HEK293 (cell line): ENCODE measurements at regions not wholly inside any gene's neighbourhood (a gene's known extent, or its start where the extent isn't known, plus 50 kb on each side); places are given as distances from the start of the nearest gene placed in this dataset.

ENCODE experiments used
- CTCF ChIA-PET: fragments of 350-600 bp; formaldehyde crosslinking; extraction: SDS; loops from one replicate; lab custom pipeline; 2021; ENCODE audit warnings: antibody characterized with exemption; lab: Yijun Ruan, JAX
- POLR2A ChIA-PET: fragments of 300-600 bp; formaldehyde crosslinking; extraction: SDS; loops from one replicate; lab custom pipeline; 2020; ENCODE audit warnings: antibody characterized with exemption, inconsistent platforms; lab: Yijun Ruan, JAX
- H3K27ac ChIP-seq: fragments of 200-500 bp; sonication (Bioruptor generic); 2 replicates; pipeline ENCODE4 v1.5.1; 2014; ENCODE audit warnings: low read depth, low read length, control low read depth, inconsistent platforms; ENCODE audit errors: extremely low read depth
- H3K36me3 ChIP-seq, 2 experiments: fragments of 200-500 bp in 1 of 2; sonication (Bioruptor generic) in 1 of 2; 1 replicate in 1 of 2; 2 replicates in 1 of 2; pipeline ENCODE4 v1.5.1; 2014 to 2017; ENCODE audit warnings: inconsistent platforms in 2 of 2, low read length in 2 of 2; ENCODE audit not compliant: control insufficient read depth in 2 of 2, insufficient read depth in 1 of 2
- H3K4me1 ChIP-seq: fragments of 200-500 bp; sonication (Bioruptor generic); 2 replicates; pipeline ENCODE4 v1.5.1; 2014; ENCODE audit warnings: mild to moderate bottlenecking, low read length, inconsistent platforms; ENCODE audit not compliant: control insufficient read depth, insufficient read depth
- H3K4me3 ChIP-seq: 2 replicates; pipeline ENCODE4 v1.5.1; 2011; ENCODE audit warnings: low read depth, mild to moderate bottlenecking, control low read depth, low read length, moderate library complexity
- H3K9me3 ChIP-seq: fragments of 200-500 bp; sonication (Bioruptor generic); 2 replicates; pipeline ENCODE4 v1.5.1; 2014; ENCODE audit warnings: low read depth, low read length, inconsistent platforms; ENCODE audit not compliant: control insufficient read depth, insufficient read depth
- BCL11A ChIP-seq: fragments of 450-650 bp; formaldehyde crosslinking; IDR thresholded peaks from 2 replicates; pipeline ENCODE4 v1.5.1; 2016; ENCODE audit warnings: low read depth, missing biosample characterization, missing genetic modification characterization
- EGR2 ChIP-seq: fragments of 450-650 bp; formaldehyde crosslinking; IDR thresholded peaks from 2 replicates; pipeline ENCODE4 v1.5.1; 2016; ENCODE audit warnings: low read depth, missing biosample characterization, missing genetic modification characterization
- HOXD13 ChIP-seq: sonication (generic); formaldehyde crosslinking; IDR thresholded peaks from 2 replicates; pipeline ENCODE4 v1.8.0; 2022; ENCODE audit warnings: missing genetic modification reagents, borderline replicate concordance
- KLF10 ChIP-seq: fragments of 450-650 bp; IDR thresholded peaks from 2 replicates; pipeline ENCODE4 v1.5.1; 2018; ENCODE audit warnings: missing biosample characterization, mild to moderate bottlenecking, missing genetic modification characterization
- SALL2 ChIP-seq: fragments of 450-650 bp; formaldehyde crosslinking; IDR thresholded peaks from 2 replicates; pipeline ENCODE4 v1.5.0; 2017; ENCODE audit warnings: missing biosample characterization, mild to moderate bottlenecking, missing genetic modification characterization, borderline replicate concordance
- SETDB1 ChIP-seq: IDR thresholded peaks from one replicate; pipeline ENCODE4 v1.6.1; 2017; ENCODE audit warnings: mild to moderate bottlenecking, low read length, moderate library complexity, mixed read lengths; ENCODE audit not compliant: insufficient read length
- ZFP3 ChIP-seq: fragments of 450-650 bp; formaldehyde crosslinking; IDR thresholded peaks from 2 replicates; pipeline ENCODE4 v1.5.1; 2016; ENCODE audit warnings: low read depth, missing biosample characterization, missing genetic modification characterization
- ZNF138 ChIP-seq: fragments of 450-650 bp; formaldehyde crosslinking; IDR thresholded peaks from 2 replicates; pipeline ENCODE4 v1.5.1; 2016; ENCODE audit warnings: missing biosample characterization, missing genetic modification characterization, borderline replicate concordance
- ZNF169 ChIP-seq: fragments of 450-650 bp; formaldehyde crosslinking; IDR thresholded peaks from 2 replicates; pipeline ENCODE4 v1.5.1; 2016; ENCODE audit warnings: missing biosample characterization, missing genetic modification characterization
- ZNF2 ChIP-seq: fragments of 450-650 bp; formaldehyde crosslinking; IDR thresholded peaks from 2 replicates; pipeline ENCODE4 v1.5.1; 2016; ENCODE audit warnings: missing biosample characterization, missing genetic modification characterization
- ZNF514 ChIP-seq: fragments of 450-650 bp; formaldehyde crosslinking; IDR thresholded peaks from 2 replicates; pipeline ENCODE4 v1.5.1; 2016; ENCODE audit warnings: missing biosample characterization, missing genetic modification characterization
- ZNF791 ChIP-seq: fragments of 450-650 bp; formaldehyde crosslinking; IDR thresholded peaks from 2 replicates; pipeline ENCODE4 v1.5.1; 2016; ENCODE audit warnings: missing biosample characterization, missing genetic modification characterization
- TF ChIP-seq, protein P1 (sequence below): fragments of 450-650 bp; formaldehyde crosslinking; conservative IDR thresholded peaks from 2 replicates; pipeline ENCODE4 v1.5.1; 2016; ENCODE audit warnings: low read depth, missing biosample characterization, missing genetic modification characterization
- TF ChIP-seq, protein P2 (sequence below): fragments of 450-650 bp; formaldehyde crosslinking; IDR thresholded peaks from 2 replicates; pipeline ENCODE4 v1.5.1; 2017; ENCODE audit warnings: missing biosample characterization, missing genetic modification characterization
- TF ChIP-seq, protein P3 (sequence below): fragments of 450-650 bp; formaldehyde crosslinking; IDR thresholded peaks from 2 replicates; pipeline ENCODE4 v1.5.1; 2017; ENCODE audit warnings: missing biosample characterization, missing genetic modification characterization
- TF ChIP-seq, protein P4 (sequence below): fragments of 450-650 bp; formaldehyde crosslinking; IDR thresholded peaks from 2 replicates; pipeline ENCODE4 v1.5.1; 2016; ENCODE audit warnings: missing biosample characterization, missing genetic modification characterization
- TF ChIP-seq, protein P5 (sequence below): fragments of 450-650 bp; formaldehyde crosslinking; IDR thresholded peaks from 2 replicates; pipeline ENCODE4 v1.5.1; 2016; ENCODE audit warnings: missing biosample characterization, missing genetic modification characterization, borderline replicate concordance
- TF ChIP-seq, protein P6 (sequence below): fragments of 450-650 bp; formaldehyde crosslinking; IDR thresholded peaks from 2 replicates; pipeline ENCODE4 v1.5.1; 2016; ENCODE audit warnings: missing biosample characterization, missing genetic modification characterization
- TF ChIP-seq, protein P7 (sequence below): fragments of 450-650 bp; IDR thresholded peaks from 2 replicates; pipeline ENCODE4 v1.5.1; 2018; ENCODE audit warnings: missing biosample characterization, missing genetic modification characterization
- TF ChIP-seq, protein P8 (sequence below): fragments of 450-650 bp; formaldehyde crosslinking; IDR thresholded peaks from 2 replicates; pipeline ENCODE4 v1.5.1; 2017; ENCODE audit warnings: missing biosample characterization, missing genetic modification characterization

DNA sequence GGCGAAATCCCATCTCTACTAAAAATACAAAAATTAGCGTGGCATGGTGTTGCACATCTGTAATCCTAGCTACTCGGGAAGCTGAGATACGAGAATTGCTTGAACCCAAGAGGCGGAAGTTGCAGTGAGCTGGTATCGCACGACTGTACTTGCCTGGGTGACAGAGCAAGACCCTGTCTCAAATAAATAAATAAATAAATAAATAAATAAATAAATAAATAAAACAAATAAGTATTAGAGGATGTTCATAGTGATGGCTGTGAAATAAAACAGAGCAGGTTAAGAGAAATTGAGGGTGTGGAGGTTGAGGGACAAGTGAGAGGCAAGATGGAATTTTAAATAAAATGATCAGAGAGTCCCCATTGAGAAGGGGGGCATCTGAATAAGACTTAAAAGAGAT, 124.7 kb upstream of the DST start (continued):
- TF ChIP-seq, protein P1, sequence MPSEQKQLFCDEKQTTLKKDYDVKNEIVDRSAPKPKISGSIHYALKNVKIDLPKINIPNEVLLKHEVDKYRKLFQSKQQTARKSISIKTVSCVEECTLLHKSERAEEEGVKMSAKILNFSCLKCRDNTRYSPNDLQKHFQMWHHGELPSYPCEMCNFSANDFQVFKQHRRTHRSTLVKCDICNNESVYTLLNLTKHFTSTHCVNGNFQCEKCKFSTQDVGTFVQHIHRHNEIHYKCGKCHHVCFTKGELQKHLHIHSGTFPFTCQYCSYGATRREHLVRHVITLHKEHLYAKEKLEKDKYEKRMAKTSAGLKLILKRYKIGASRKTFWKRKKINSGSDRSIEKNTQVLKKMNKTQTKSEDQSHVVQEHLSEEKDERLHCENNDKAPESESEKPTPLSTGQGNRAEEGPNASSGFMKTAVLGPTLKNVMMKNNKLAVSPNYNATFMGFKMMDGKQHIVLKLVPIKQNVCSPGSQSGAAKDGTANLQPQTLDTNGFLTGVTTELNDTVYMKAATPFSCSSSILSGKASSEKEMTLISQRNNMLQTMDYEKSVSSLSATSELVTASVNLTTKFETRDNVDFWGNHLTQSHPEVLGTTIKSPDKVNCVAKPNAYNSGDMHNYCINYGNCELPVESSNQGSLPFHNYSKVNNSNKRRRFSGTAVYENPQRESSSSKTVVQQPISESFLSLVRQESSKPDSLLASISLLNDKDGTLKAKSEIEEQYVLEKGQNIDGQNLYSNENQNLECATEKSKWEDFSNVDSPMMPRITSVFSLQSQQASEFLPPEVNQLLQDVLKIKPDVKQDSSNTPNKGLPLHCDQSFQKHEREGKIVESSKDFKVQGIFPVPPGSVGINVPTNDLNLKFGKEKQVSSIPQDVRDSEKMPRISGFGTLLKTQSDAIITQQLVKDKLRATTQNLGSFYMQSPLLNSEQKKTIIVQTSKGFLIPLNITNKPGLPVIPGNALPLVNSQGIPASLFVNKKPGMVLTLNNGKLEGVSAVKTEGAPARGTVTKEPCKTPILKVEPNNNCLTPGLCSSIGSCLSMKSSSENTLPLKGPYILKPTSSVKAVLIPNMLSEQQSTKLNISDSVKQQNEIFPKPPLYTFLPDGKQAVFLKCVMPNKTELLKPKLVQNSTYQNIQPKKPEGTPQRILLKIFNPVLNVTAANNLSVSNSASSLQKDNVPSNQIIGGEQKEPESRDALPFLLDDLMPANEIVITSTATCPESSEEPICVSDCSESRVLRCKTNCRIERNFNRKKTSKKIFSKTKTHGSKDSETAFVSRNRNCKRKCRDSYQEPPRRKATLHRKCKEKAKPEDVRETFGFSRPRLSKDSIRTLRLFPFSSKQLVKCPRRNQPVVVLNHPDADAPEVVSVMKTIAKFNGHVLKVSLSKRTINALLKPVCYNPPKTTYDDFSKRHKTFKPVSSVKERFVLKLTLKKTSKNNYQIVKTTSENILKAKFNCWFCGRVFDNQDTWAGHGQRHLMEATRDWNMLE (tag by site-specific recombination): peak; percentile 82
- TF ChIP-seq, protein P2, sequence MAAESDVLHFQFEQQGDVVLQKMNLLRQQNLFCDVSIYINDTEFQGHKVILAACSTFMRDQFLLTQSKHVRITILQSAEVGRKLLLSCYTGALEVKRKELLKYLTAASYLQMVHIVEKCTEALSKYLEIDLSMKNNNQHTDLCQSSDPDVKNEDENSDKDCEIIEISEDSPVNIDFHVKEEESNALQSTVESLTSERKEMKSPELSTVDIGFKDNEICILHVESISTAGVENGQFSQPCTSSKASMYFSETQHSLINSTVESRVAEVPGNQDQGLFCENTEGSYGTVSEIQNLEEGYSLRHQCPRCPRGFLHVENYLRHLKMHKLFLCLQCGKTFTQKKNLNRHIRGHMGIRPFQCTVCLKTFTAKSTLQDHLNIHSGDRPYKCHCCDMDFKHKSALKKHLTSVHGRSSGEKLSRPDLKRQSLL (tag by site-specific recombination): no peak
- no peak for TF ChIP-seq ZNF514 (tag by site-specific recombination)
- TF ChIP-seq, protein P3, sequence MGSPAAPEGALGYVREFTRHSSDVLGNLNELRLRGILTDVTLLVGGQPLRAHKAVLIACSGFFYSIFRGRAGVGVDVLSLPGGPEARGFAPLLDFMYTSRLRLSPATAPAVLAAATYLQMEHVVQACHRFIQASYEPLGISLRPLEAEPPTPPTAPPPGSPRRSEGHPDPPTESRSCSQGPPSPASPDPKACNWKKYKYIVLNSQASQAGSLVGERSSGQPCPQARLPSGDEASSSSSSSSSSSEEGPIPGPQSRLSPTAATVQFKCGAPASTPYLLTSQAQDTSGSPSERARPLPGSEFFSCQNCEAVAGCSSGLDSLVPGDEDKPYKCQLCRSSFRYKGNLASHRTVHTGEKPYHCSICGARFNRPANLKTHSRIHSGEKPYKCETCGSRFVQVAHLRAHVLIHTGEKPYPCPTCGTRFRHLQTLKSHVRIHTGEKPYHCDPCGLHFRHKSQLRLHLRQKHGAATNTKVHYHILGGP (tag by site-specific recombination): no peak
- no peak for TF ChIP-seq BCL11A (tag by site-specific recombination)
- TF ChIP-seq, protein P4, sequence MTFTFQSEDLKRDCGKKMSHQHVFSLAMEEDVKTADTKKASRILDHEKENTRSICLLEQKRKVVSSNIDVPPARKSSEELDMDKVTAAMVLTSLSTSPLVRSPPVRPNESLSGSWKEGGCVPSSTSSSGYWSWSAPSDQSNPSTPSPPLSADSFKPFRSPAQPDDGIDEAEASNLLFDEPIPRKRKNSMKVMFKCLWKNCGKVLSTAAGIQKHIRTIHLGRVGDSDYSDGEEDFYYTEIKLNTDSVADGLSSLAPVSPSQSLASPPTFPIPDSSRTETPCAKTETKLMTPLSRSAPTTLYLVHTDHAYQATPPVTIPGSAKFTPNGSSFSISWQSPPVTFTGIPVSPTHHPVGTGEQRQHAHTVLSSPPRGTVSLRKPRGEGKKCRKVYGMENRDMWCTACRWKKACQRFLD: 0 out of 2 replicates have a peak, but pooled peaks have one; percentile 38
- no peak for TF ChIP-seq KLF10
- TF ChIP-seq HOXD13: no peak
- no peak for TF ChIP-seq ZNF791 (tag by site-specific recombination)
- 0 out of 2 replicates have a peak, but pooled peaks have one; percentile 13 for TF ChIP-seq ZFP3
- TF ChIP-seq, all 188 proteins: peak for 20

DNA sequence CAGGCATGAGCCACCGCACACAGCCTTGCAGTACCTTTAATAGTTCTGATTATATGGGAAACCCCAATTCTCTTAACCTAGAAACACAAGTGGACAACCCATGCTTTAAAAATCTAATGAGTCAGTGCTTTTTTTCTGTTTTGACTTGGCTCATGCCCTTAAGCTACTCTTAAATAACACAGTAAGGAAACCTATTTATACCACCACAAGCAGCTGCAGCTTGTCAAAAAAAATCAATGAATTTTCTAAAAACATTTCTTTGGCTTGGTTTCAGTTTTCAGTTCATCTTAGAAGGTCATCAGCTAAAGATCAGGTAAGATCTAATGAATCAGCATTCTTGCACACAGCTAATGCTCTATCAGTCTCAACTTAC, 124.1 kb upstream of the DST start:
- Histone ChIP-seq H3K4me3 (no peak overlapping the region), H3K4me1 (peaks cover 3% of the 10 kb centered on the region), H3K9me3 (no peaks in the 10 kb centered on the region), H3K27ac (no peak overlapping the region), H3K36me3 (no peaks in the 10 kb centered on the region)
- POLR2A ChIA-PET: interaction anchor here (0.6 kb wide), 1 partner anchor 55 kb away, joined by 3 read pairs; no protein-coding TSS in a partner anchor
- CTCF ChIA-PET: interaction anchor here (0.6 to 2.1 kb wide), 6 partner anchors 9 to 196 kb away, joined by 3 to 10 read pairs (median 6); no protein-coding TSS in a partner anchor
- no peak for TF ChIP-seq ZNF2 (tag by site-specific recombination)
- no peak for TF ChIP-seq ZNF169 (tag by site-specific recombination)
- TF ChIP-seq ZNF138 (tag by site-specific recombination): no peak
- TF ChIP-seq EGR2 (tag by site-specific recombination): no peak
- TF ChIP-seq, protein P5, sequence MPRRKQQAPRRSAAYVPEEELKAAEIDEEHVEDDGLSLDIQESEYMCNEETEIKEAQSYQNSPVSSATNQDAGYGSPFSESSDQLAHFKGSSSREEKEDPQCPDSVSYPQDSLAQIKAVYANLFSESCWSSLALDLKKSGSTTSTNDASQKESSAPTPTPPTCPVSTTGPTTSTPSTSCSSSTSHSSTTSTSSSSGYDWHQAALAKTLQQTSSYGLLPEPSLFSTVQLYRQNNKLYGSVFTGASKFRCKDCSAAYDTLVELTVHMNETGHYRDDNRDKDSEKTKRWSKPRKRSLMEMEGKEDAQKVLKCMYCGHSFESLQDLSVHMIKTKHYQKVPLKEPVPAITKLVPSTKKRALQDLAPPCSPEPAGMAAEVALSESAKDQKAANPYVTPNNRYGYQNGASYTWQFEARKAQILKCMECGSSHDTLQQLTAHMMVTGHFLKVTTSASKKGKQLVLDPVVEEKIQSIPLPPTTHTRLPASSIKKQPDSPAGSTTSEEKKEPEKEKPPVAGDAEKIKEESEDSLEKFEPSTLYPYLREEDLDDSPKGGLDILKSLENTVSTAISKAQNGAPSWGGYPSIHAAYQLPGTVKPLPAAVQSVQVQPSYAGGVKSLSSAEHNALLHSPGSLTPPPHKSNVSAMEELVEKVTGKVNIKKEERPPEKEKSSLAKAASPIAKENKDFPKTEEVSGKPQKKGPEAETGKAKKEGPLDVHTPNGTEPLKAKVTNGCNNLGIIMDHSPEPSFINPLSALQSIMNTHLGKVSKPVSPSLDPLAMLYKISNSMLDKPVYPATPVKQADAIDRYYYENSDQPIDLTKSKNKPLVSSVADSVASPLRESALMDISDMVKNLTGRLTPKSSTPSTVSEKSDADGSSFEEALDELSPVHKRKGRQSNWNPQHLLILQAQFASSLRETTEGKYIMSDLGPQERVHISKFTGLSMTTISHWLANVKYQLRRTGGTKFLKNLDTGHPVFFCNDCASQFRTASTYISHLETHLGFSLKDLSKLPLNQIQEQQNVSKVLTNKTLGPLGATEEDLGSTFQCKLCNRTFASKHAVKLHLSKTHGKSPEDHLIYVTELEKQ (tag by site-specific recombination): no peak
- TF ChIP-seq, protein P6, sequence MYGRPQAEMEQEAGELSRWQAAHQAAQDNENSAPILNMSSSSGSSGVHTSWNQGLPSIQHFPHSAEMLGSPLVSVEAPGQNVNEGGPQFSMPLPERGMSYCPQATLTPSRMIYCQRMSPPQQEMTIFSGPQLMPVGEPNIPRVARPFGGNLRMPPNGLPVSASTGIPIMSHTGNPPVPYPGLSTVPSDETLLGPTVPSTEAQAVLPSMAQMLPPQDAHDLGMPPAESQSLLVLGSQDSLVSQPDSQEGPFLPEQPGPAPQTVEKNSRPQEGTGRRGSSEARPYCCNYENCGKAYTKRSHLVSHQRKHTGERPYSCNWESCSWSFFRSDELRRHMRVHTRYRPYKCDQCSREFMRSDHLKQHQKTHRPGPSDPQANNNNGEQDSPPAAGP (tag by site-specific recombination): no peak
- TF ChIP-seq, protein P7, sequence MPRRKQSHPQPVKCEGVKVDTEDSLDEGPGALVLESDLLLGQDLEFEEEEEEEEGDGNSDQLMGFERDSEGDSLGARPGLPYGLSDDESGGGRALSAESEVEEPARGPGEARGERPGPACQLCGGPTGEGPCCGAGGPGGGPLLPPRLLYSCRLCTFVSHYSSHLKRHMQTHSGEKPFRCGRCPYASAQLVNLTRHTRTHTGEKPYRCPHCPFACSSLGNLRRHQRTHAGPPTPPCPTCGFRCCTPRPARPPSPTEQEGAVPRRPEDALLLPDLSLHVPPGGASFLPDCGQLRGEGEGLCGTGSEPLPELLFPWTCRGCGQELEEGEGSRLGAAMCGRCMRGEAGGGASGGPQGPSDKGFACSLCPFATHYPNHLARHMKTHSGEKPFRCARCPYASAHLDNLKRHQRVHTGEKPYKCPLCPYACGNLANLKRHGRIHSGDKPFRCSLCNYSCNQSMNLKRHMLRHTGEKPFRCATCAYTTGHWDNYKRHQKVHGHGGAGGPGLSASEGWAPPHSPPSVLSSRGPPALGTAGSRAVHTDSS (tag by site-specific recombination): no peak
- no peak for TF ChIP-seq SETDB1
- TF ChIP-seq HOXD13: no peak
- TF ChIP-seq SALL2 (tag by site-specific recombination): no peak
- TF ChIP-seq, protein P8, sequence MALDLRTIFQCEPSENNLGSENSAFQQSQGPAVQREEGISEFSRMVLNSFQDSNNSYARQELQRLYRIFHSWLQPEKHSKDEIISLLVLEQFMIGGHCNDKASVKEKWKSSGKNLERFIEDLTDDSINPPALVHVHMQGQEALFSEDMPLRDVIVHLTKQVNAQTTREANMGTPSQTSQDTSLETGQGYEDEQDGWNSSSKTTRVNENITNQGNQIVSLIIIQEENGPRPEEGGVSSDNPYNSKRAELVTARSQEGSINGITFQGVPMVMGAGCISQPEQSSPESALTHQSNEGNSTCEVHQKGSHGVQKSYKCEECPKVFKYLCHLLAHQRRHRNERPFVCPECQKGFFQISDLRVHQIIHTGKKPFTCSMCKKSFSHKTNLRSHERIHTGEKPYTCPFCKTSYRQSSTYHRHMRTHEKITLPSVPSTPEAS: no peak
